Heart left ventricle (tissue), 13 donors: ENCODE measurements at regions not wholly inside any gene's neighbourhood (a gene's known extent, or its start where the extent isn't known, plus 50 kb on each side); places are given as distances from the start of the nearest gene placed in this dataset.

Experiments used
- POLR2A ChIP-seq, 2 donors: fragments of 450-650 bp; IDR thresholded peaks; one replicate each; pipeline ENCODE4 v1.6.1; 2017; ENCODE audit warnings: antibody characterized with exemption in 2 of 2, mild to moderate bottlenecking in 2 of 2, moderate library complexity in 2 of 2
- TF ChIP-seq, protein P1 (sequence below), 12 donors: fragments of 200-600 bp; sonication (generic) in 4 of 12; IDR thresholded peaks; one replicate each; pipeline versions ENCODE4 v1.5.0 to v1.8.0; 2018 to 2022; ENCODE audit warnings: antibody characterized with exemption in 12 of 12, mild to moderate bottlenecking in 5 of 12
- donor health status: ischemic (EF 13 %, LVEDD 7.1; RV severe dilation, severe dysfunction).
- donor health status: DM: no; HTN: yes; CAD: no.
- donor health status: DM: no; HTN: no; CAD: no.
- donor health status: ischemic (EF 25% LVEDD 6.9; RV normal size, moderate dysfunction).
- donor health status: ischemic (EF 25% LVEDD 5.7; RV mildly dilated, moderate dysfunction).
- donor health status: ischemic (EF 35%, LVEDD 5.7; RV mildly dilated, moderate dysfunction).
- donor health status: nonischemic (EF 11% LVEDD 7.7; RV severe dilation, severe dysfunction).
- donor health status: DM: yes; HTN: yes; CAD: no.
- donor health status: PGD.
- donor health status: ischemic (EF 29% LVEDD 5.4; RV normal size, mild dysfunction).
- donor health status: nonischemic (EF 23%, LVEDD 6.1; RV moderate dilation, normal function).

DNA sequence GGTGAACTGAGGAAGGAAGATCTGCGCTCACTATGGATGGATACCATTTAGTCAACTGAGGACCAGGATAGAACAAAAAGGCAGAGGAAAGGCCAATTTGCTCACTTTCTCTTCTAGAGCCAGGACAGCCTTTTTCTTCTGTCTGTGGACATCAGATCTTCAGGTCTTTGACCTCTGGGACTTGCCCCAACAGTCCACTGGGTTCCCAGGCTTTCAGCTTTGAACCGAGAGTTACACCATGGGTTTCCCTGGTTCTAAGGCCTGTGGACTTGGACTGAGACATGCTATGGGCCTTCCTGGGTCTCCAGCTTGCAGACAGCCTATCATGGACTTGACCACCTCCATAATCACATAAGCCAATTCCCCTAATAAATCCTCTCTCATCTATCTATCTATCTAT is 232.0 kb downstream of the IPO8 start:
- TF ChIP-seq, protein P1, sequence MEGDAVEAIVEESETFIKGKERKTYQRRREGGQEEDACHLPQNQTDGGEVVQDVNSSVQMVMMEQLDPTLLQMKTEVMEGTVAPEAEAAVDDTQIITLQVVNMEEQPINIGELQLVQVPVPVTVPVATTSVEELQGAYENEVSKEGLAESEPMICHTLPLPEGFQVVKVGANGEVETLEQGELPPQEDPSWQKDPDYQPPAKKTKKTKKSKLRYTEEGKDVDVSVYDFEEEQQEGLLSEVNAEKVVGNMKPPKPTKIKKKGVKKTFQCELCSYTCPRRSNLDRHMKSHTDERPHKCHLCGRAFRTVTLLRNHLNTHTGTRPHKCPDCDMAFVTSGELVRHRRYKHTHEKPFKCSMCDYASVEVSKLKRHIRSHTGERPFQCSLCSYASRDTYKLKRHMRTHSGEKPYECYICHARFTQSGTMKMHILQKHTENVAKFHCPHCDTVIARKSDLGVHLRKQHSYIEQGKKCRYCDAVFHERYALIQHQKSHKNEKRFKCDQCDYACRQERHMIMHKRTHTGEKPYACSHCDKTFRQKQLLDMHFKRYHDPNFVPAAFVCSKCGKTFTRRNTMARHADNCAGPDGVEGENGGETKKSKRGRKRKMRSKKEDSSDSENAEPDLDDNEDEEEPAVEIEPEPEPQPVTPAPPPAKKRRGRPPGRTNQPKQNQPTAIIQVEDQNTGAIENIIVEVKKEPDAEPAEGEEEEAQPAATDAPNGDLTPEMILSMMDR (IDR thresholded peaks at IDR 0.05): no peak
- TF ChIP-seq POLR2A (IDR thresholded peaks at IDR 0.05): no peak
